HG03378 (cell line): ENCODE measurements at regions not wholly inside any gene's neighbourhood (a gene's known extent, or its start where the extent isn't known, plus 50 kb on each side); places are given as distances from the start of the nearest gene placed in this dataset.

Experiments used
- ATAC-seq: cut with Tn5 transposase; IDR thresholded peaks from one replicate; pipeline ENCODE4 v1.9.1; 2021; ENCODE audit warnings: mild to moderate bottlenecking, moderate library complexity; ENCODE audit not compliant: unreplicated experiment

DNA sequence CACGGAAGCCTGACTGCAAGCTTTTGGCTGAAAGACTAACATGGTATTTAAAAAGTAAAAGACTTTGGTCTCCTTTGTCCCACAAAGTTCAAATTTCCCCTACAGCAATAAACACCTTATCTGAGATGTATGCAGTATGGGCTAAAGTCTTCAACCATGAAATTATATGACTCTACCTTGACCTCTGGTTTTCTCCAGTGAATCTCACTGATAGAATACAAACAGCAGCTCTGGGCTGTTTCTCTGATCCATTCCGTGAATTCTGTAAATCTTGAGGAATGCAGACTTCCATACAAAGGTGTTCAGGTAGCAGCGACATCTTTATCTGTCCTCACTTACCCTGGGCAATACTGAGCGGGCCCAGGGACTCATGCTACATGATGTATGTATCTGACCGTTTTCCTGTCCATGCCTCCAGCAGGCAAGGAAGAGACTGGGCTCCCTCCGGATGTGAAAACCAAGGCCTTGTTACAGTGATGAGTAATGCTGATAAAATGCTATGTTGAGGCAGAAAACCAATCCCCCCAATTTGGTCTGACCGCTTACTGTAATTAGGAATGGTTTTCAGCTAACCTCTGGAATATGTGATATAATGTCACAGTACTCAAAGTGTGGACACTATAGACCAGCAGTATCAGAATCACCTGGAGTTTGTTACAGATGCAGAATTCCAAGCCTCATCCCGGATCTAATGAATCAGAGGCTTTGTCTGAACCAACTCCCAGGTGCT is 589.8 kb downstream of the HS3ST4 start:
- ATAC-seq, result no peak

GRCh38 chr16:26295625-26296304 is 604.0 kb downstream of the HS3ST4 start:
- ATAC-seq, result no peak

DNA sequence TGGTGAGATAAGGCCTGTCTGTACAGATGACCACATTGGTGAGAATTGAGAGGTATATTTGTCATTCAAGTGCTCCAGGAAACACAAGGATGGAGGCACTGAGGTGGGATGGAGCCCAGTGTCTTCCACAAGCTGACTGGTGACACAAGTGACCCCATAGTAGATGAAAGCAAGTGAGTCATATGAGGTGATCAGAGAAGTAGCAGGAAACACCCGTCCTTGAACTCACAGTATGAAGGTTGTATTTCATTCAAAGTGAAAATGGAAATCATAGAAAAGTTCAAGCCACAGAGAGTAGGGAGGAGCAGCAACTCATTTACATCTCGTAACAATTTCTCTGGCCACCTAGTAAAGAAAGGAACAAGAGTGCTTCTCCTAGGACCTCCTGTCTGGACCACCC is 609.8 kb downstream of the HS3ST4 start:
- no peak for ATAC-seq

DNA sequence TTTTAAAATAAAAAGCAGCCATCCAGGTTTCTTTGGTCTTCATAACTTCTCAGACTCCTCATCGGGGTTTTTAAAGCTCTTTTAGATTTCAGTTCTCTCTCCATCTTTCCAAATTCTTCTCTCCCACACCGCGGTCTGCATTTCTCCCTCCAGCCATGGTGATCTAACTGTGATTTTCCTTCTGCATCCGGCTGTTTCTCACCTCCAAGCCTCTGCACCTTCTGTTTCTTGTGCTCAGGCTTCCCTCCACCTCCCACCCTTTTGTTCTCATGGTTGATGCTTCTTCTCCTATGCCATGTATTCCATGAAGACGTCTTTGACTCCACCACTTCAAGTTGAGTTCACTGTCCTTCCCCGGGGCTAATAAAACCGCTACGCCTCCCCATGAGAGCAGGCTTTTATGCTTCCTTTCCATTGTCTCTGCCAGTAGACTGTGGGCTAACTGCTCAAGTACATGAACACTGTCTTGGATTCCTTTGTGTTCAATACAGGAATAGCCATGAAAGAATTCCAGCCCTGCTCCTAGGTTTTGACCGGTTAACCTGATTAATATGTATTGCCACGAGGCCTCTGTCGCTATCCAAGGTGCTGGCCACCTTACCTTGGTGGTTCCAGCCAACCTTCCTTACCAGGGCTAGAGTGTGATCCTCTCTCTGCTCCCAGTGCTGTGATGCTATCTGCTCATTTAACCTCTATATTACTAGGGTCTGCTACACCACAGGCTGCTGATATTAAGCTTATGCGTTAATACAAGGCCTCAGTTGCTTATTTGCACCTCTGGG is 625.1 kb downstream of the HS3ST4 start:
- no peak for ATAC-seq

DNA sequence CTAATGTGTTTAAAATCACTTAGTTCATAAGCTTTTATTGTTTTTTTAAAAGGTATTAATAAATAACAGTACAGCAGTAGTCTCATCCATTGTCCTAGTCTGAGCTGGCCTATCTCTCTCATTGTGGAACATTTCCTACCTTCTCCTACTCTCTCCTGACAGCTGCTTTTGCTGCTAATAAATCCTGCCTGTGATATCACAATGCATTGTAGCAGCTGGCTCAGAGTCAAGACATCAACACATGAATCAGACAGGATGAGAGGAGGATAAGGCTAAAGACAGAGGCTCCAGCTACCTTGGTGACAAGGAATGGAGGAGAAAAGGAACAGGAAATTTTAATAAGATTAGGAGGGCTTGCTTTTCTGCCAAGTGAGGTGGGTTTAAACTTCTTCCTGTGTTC is 626.1 kb downstream of the HS3ST4 start:
- ATAC-seq, result no peak

- no peak for ATAC-seq
These were observed 638.9 kb downstream of the HS3ST4 start for GRCh38 chr16:26330654-26331053.

GRCh38 chr16:26334218-26335111 is 642.7 kb downstream of the HS3ST4 start:
- no peak for ATAC-seq

- ATAC-seq, result no peak
These were observed 643.6 kb downstream of the HS3ST4 start for GRCh38 chr16:26335236-26335853.

GRCh38 chr16:26342621-26343020 is 650.9 kb downstream of the HS3ST4 start:
- no peak for ATAC-seq

GRCh38 chr16:26344240-26344776 is 652.5 kb downstream of the HS3ST4 start:
- no peak for ATAC-seq

DNA sequence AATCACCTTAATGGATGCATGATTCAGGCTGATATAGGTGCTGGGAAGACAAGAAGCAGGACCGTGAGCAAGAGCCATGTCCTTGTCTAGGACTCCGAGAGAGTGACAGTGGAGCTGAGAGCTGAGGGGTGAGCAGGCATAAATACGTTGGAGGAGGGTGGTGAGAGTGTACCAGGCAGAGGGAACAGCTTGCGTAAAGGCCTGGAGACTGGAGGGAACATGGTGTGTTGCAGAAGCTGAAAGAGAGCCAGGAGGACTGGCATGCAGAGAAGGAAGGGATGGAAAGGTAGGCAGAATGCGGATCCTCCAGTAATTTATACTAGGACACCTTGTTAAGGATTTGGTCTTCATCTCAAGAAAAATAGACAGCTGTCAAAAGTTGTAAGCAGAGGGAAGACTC is 653.2 kb downstream of the HS3ST4 start:
- ATAC-seq, result no peak

DNA sequence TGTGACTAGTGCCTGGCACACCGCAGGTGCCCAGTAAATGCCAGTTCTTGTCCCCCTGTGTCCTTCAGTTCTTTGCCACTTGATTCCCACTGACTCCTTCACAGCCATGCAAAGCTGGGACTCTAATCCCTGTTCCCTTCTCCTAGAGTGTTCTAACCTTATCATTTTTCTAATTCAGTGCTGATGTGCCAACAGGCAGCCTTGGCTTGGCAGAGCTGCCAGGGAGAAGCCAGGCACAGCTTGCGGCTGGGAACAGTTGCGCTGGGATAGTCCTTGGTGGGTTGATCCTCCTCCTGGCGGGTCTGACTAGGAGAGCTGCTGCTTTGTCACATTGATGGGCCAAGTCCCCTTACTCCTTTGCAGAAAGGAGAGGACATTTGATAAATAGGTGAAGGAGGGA is 654.2 kb downstream of the HS3ST4 start:
- no peak for ATAC-seq

DNA sequence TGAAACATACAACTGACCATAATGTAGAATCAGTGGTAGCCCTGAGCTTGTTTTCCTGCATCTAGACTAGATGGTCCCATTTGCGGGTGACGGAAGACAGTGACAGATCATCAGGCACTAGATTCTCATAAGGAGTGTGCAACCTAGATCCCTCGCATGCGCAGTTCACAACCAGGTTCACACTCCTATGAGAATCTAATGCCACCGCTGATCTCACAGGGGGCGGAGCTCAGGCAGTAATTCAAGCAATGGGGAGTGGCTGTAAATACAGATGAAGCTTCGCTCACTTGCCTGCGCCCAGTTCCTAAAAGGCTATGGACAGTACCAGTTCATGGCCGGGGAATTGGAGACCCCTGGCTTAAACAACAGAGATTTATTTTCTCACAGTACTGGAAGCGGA is 656.3 kb downstream of the HS3ST4 start:
- ATAC-seq, result no peak

DNA sequence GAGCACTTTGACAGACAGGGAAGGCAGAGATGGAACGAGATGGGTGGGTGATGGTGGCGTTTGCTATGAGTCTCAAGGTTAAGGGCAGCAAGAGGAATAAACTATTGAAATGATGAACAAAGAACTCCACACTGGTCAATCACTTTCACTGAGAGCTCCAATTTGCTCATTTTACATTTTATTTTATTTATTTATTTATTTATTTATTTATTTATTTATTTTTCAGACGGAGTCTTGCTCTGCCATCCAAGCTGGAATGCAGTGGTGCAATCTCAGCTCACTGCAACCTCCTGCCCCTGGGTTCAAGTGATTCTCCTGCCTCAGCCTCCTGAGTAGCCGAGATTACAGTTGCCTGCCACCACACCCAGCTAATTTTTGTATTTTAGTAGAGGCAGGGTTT is 669.1 kb downstream of the HS3ST4 start:
- ATAC-seq, result no peak

GRCh38 chr16:26363581-26363980 is 671.8 kb downstream of the HS3ST4 start:
- ATAC-seq, result no peak

DNA sequence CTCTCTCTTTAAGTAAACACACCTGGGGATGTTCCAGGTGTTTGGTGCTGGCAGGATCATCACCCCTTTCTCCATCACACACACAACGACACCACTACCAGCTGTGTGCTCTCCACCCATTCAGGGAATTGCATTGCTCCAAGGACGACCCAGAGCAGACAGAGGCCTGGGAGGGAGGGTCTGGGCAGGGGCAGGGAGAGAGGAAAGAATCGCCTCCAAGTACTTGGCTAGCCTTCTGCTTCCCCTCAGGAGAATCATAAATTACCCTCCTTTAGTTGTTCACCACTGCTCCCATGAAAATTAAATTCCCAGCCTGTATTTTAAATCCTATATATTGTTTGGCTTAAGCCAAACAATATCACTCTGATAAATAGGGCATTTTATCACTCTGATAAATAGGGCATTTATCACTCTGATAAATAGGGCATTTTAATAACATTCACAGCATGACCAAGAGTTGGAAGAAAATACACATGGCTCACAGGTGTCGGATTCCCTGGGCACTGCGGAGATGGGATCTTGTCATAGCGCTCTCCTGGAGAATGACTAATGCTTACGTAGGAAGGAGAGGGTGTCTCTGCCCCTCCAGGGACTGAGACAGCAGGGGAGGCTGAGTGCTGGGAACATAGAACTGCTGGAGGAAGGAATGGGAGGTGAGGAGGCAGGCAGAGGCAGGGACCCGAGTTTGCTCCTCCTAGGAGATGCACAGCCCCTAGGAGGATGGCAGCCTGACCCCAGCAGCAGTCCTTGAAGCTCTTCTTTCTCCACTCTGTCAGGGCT is 673.6 kb downstream of the HS3ST4 start:
- no peak for ATAC-seq

- ATAC-seq, result no peak
These were observed 679.6 kb downstream of the HS3ST4 start for GRCh38 chr16:26371349-26371869.

DNA sequence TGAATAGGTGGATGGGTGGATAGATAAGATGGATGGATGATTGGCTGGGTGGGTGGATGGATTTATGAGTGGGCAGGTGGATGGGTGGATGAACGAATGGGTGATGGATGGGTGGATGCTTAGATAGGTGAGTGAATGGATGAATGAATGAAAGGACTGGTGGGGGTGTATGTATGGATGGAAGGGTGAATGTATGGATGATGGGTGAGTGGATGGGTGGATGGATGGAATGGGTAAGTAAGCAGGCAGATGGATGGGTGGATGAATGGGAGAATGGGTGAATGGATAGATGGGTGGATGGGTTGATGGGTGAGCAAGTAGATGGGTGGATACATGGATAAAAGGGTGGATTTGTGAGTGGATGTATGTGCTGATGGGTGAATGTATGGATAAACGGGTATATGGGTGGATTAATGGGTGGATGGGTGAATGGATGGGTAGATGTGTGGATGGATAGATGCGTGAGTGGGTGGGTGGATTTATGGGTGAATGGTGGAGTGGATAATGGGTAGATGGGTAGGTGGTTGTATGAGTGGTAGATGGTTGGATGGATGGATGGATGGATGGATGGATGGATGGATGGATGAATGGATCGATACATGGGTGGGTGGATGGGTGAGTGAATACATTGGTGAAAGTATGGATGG is 682.6 kb downstream of the HS3ST4 start:
- no peak for ATAC-seq

- ATAC-seq, result no peak
These were observed 684.1 kb upstream of the C16orf82 start for GRCh38 chr16:26382586-26382985.
